T-cell (primary cell): ENCODE measurements at regions not wholly inside any gene's neighbourhood (a gene's known extent, or its start where the extent isn't known, plus 50 kb on each side); places are given as distances from the start of the nearest gene placed in this dataset.

Experiments
- ATAC-seq, 4 experiments: fragments of 200-7000 bp in 3 of 4; fragments of 150-1000 bp in 1 of 4; cut with Tn5 transposase; replicated peaks in 1 of 4; 1 replicate in 3 of 4; 2 replicates in 1 of 4; pipeline ENCODE4 v1.10.0; 2021; ENCODE audit warnings: moderate library complexity in 3 of 4, mild to moderate bottlenecking in 2 of 4, moderate number of reproducible peaks in 1 of 4
- CTCF ChIA-PET, 2 donors: fragments of 300-600 bp; sonication (Branson Sonifier 250); formaldehyde crosslinking; loops; one replicate each; lab custom pipeline; 2022; ENCODE audit warnings: antibody characterized with exemption in 2 of 2; lab: Charles Lee
- POLR2A ChIA-PET, 2 donors: fragments of 300-600 bp; sonication (Branson Sonifier 250); formaldehyde crosslinking; loops; one replicate each; lab custom pipeline; 2022; ENCODE audit warnings: antibody characterized with exemption in 2 of 2; lab: Charles Lee
- DNase-seq, 35 experiments: peaks; one replicate each; pipeline versions ENCODE4 v3.0.0 to v3.0.0-alpha.2; 2013 to 2023
- H3K27ac ChIP-seq: one replicate; pipeline ENCODE4 v1.5.1; 2013; ENCODE audit warnings: low read length
- H3K27me3 ChIP-seq, 2 experiments: replicated peaks in 1 of 2; 1 replicate in 1 of 2; 2 replicates in 1 of 2; pipeline versions ENCODE4 v1.6.1 to v1.7.0; 2013; ENCODE audit warnings: low read length in 1 of 2, mixed read lengths in 1 of 2; ENCODE audit not compliant: control insufficient read depth in 2 of 2, insufficient read depth in 2 of 2; ENCODE audit errors: extremely low read depth in 1 of 2
- H3K36me3 ChIP-seq, 2 donors: 1 replicate in 1 of 2; 2 replicates in 1 of 2; pipeline versions ENCODE4 v1.6.1 to v1.7.0; 2013; ENCODE audit warnings: low read length in 1 of 2; ENCODE audit not compliant: control insufficient read depth in 2 of 2, insufficient read depth in 1 of 2; ENCODE audit errors: extremely low read depth in 1 of 2
- H3K4me1 ChIP-seq, 2 experiments: 1 replicate in 1 of 2; 2 replicates in 1 of 2; pipeline versions ENCODE4 v1.6.1 to v1.7.0; 2013; ENCODE audit warnings: low read length in 2 of 2, mixed read lengths in 1 of 2; ENCODE audit not compliant: insufficient read depth in 2 of 2, control insufficient read depth in 1 of 2; ENCODE audit errors: extremely low read depth in 1 of 2
- H3K4me3 ChIP-seq, 2 donors: 1 replicate in 1 of 2; 2 replicates in 1 of 2; pipeline versions ENCODE4 v1.5.1 to v1.7.0; 2013; ENCODE audit warnings: mild to moderate bottlenecking in 2 of 2, low read length in 1 of 2, moderate library complexity in 1 of 2; ENCODE audit not compliant: control insufficient read depth in 1 of 2; ENCODE audit errors: extremely low read depth in 1 of 2
- H3K9me3 ChIP-seq: 2 replicates; pipeline ENCODE4 v1.7.0; 2013
- H3K27ac Mint-ChIP-seq, 2 donors: one replicate each; pipeline ENCODE4 v1.8.0; 2020 to 2021; ENCODE audit warnings: mild to moderate bottlenecking in 2 of 2, mixed read lengths in 2 of 2
- H3K27me3 Mint-ChIP-seq, 2 donors: one replicate each; pipeline ENCODE4 v1.8.0; 2021 to 2022; ENCODE audit warnings: mixed read lengths in 2 of 2
- H3K36me3 Mint-ChIP-seq: one replicate; pipeline ENCODE4 v1.8.0; 2021; ENCODE audit warnings: mixed read lengths
- H3K4me1 Mint-ChIP-seq, 3 donors: one replicate each; pipeline ENCODE4 v1.8.0; 2020 to 2022; ENCODE audit warnings: mixed read lengths in 3 of 3, mild to moderate bottlenecking in 1 of 3
- H3K4me3 Mint-ChIP-seq, 3 donors: one replicate each; pipeline ENCODE4 v1.8.0; 2020 to 2022; ENCODE audit warnings: mild to moderate bottlenecking in 3 of 3, mixed read lengths in 3 of 3, moderate library complexity in 3 of 3
- H3K9me3 Mint-ChIP-seq, 3 donors: one replicate each; pipeline ENCODE4 v1.8.0; 2020 to 2022; ENCODE audit warnings: mixed read lengths in 3 of 3
- WGBS: methylation state at CpG from one replicate; pipeline ENCODE4 v1.1.5; 2013; ENCODE audit warnings: missing lambda C conversion rate; ENCODE audit not compliant: insufficient coverage; 5-methylcytosine and 5-hydroxymethylcytosine counted together

DNA sequence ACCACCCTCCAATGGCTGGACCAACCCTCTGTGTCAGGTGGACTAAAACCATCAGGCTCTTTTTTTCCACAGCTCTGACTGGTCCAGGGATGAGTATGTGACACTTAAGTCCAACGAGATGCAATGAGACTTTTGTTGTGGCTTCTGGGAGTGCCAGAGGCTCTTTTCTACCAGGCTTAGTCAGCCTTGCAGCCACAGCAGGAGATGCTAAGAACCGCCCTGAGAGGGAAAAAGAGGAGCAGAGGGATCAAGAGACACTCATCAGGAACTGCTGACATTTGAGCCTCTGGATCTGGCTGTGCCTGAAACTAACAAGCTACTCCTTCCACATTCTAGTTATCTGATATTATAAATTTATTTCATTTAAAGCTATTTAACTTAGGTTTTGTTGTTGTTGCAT is 270.9 kb upstream of the SULF2 start:
- H3K27me3 Mint-ChIP-seq = peaks cover 11 to 25% of the 10 kb centered on the region in 2 donors
- no peaks in the 10 kb centered on the region for H3K9me3 Mint-ChIP-seq
- H3K4me1 ChIP-seq = no peaks in the 10 kb centered on the region
- ChIA-PET POLR2A (no interaction called here), CTCF (no interaction called here)
- ATAC-seq = no peak
- no CpG with 5 or more reads among the region's 2 CpGs for WGBS
- H3K27ac ChIP-seq = no peak overlapping the region
- no peak overlapping the region for H3K27ac Mint-ChIP-seq
- H3K4me1 Mint-ChIP-seq = no peaks in the 10 kb centered on the region
- H3K4me3 Mint-ChIP-seq = no peak overlapping the region
- no peaks in the 10 kb centered on the region for H3K36me3 ChIP-seq
- H3K27me3 ChIP-seq = peaks cover 0 to 12% of the 10 kb centered on the region in 2 experiments
- H3K9me3 ChIP-seq = no peaks in the 10 kb centered on the region
- no peaks in the 10 kb centered on the region for H3K36me3 Mint-ChIP-seq
- no peak overlapping the region for H3K4me3 ChIP-seq
- no peak for DNase-seq

- peaks cover 0 to 8% of the 10 kb centered on the region in 2 experiments for H3K27me3 ChIP-seq
- Mint-ChIP-seq H3K4me1 (no peaks in the 10 kb centered on the region), H3K9me3 (peaks cover 0 to 4% (median 2%) of the 10 kb centered on the region in 3 donors), H3K27me3 (peaks cover 11 to 21% of the 10 kb centered on the region in 2 donors), H3K27ac (no peak overlapping the region), H3K36me3 (no peaks in the 10 kb centered on the region), H3K4me3 (no peak overlapping the region)
- ChIA-PET CTCF (no interaction called here), POLR2A (interaction anchor here in 1 of 2 donors (0.6 kb wide), 1 partner anchor 296 kb away, joined by 3 read pairs; no protein-coding TSS in a partner anchor)
- peaks cover 4% of the 10 kb centered on the region for H3K9me3 ChIP-seq
- DNase-seq = no peak
- no peaks in the 10 kb centered on the region for H3K36me3 ChIP-seq
- no peaks in the 10 kb centered on the region for H3K4me1 ChIP-seq
- no peak overlapping the region for H3K4me3 ChIP-seq
- WGBS = 92% methylated on average over 3 of the region's 7 CpGs
- no peak for ATAC-seq
- H3K27ac ChIP-seq = no peak overlapping the region
These were observed 268.8 kb upstream of the SULF2 start for GRCh38 chr20:48054051-48054450.

DNA sequence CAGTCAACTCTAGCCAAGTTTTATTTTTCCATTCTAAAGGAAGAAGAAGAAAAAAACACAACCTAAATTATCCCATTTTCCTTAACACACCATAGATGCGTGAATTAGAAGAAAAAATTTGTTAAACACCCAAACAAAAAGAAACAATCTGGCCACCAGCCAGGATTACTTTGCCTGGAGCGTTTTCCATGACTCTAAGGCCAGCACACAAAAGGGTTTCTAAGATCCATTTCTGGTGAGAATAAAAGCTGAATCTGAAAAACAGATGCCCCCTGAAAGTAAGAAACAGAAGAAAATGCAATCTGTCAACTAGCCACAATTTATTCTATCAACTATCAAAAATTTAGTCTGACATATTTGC is 267.2 kb upstream of the SULF2 start:
- peaks cover 0 to 9% of the 10 kb centered on the region in 2 experiments for H3K27me3 ChIP-seq
- Mint-ChIP-seq H3K27ac (no peak overlapping the region), H3K4me3 (no peak overlapping the region), H3K27me3 (peaks cover 15 to 29% of the 10 kb centered on the region in 2 donors), H3K4me1 (no peaks in the 10 kb centered on the region), H3K36me3 (no peaks in the 10 kb centered on the region), H3K9me3 (peaks cover 0 to 4% (median 2%) of the 10 kb centered on the region in 3 donors)
- CTCF ChIA-PET = no interaction called here
- H3K27ac ChIP-seq = no peak overlapping the region
- H3K4me3 ChIP-seq = no peak overlapping the region
- POLR2A ChIA-PET = no interaction called here
- peaks cover 4% of the 10 kb centered on the region for H3K9me3 ChIP-seq
- no peaks in the 10 kb centered on the region for H3K36me3 ChIP-seq
- no CpG with 5 or more reads among the region's 2 CpGs for WGBS
- no peaks in the 10 kb centered on the region for H3K4me1 ChIP-seq
- ATAC-seq (no peak), DNase-seq (no peak)

DNA sequence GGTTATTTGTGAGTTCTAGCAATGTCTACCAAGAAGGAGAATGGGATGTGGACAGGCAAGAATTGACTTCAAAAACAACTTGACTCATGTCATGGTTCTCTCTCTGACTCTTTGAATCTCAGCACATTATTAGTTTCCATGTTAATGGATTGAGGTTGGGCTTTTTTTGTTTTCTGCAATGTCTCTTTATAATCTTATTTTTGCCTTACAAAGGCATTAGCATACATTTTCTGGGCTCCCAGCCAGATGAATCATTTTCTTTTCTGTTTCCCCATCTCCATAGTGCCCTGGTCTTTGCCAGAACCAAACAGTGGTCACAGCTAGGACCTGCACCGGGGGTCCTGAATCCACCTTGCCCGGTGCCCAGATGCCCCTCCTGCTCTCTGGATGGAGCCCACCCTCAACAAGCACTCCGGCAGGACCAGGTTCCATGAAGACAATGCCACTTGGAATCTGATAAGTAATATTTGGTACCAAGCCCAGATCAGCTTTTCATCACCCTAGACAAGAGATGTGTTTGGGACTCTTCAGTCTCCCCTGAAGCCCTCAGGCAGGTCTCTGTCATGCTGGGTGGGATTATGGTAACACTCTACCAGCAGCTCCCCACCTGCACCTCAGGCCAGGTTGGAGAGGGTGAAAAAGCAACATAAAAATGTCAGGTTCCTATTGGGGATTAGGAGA is 266.7 kb upstream of the SULF2 start:
- Histone ChIP-seq H3K4me1 (no peaks in the 10 kb centered on the region), H3K9me3 (peaks cover 4% of the 10 kb centered on the region), H3K4me3 (no peak overlapping the region), H3K27me3 (peaks cover 0 to 9% of the 10 kb centered on the region in 2 experiments), H3K36me3 (no peaks in the 10 kb centered on the region), H3K27ac (no peak overlapping the region)
- Mint-ChIP-seq H3K36me3 (no peaks in the 10 kb centered on the region), H3K27ac (no peak overlapping the region), H3K4me1 (no peaks in the 10 kb centered on the region), H3K4me3 (no peak overlapping the region), H3K9me3 (peaks cover 0 to 4% (median 2%) of the 10 kb centered on the region in 3 donors), H3K27me3 (peaks cover 15 to 29% of the 10 kb centered on the region in 2 donors)
- ChIA-PET POLR2A (no interaction called here), CTCF (no interaction called here)
- ATAC-seq (no peak), DNase-seq (no peak)
- 40% methylated on average over 3 of the region's 3 CpGs for WGBS

DNA sequence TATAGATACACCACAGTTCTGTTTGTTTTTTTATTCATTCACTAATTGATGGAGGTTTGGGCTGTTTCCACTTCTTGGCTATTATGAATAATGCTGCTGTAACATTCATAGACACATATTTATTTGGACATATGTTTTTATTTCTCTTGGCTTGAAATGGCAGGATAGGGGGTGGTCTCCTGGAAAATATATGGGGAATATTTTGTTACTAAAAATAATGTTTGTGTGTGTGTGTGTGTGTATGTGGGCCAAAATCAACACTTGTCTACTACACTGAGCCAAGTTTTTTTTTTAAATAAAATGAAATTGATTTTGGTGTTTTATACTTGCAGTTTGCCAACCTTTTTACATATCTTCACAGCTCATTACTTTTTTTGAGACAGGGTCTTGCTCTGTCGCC is 264.4 kb upstream of the SULF2 start:
- CTCF ChIA-PET = no interaction called here
- no peak overlapping the region for H3K4me3 Mint-ChIP-seq
- WGBS = 100% methylated on average over 1 of the region's 1 CpG

DNA sequence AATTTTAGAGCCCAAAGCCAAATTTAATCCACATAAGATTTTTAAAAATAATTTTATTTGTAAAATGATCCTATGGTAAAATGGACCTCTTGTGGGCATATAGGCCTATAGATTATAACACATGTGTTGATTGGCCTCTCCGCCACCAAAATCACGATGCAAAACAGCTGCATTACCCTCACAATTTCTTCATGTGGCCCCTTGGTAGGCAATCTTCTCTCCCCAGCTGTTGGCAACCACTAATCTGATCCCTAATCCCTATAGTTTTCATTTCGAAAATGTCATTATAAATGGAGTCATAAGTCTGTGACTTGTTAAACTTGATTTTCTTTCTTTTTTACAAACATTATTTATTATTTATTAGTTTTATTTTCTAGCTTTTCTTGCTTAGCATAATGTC is 263.9 kb upstream of the SULF2 start:
- no CpG with 5 or more reads among the region's 3 CpGs for WGBS
- Mint-ChIP-seq H3K27ac (no peak overlapping the region), H3K36me3 (no peaks in the 10 kb centered on the region), H3K4me3 (no peak overlapping the region), H3K4me1 (no peaks in the 10 kb centered on the region), H3K27me3 (peaks cover 20 to 29% of the 10 kb centered on the region in 2 donors), H3K9me3 (peaks cover 0 to 4% (median 2%) of the 10 kb centered on the region in 3 donors)
- no peaks in the 10 kb centered on the region for H3K36me3 ChIP-seq
- no peak overlapping the region for H3K4me3 ChIP-seq
- ChIA-PET CTCF (no interaction called here), POLR2A (no interaction called here)
- DNase-seq = no peak
- H3K27me3 ChIP-seq = peaks cover 0 to 12% of the 10 kb centered on the region in 2 experiments
- no peaks in the 10 kb centered on the region for H3K4me1 ChIP-seq
- H3K27ac ChIP-seq = no peak overlapping the region
- H3K9me3 ChIP-seq = peaks cover 4% of the 10 kb centered on the region
- ATAC-seq = no peak

More for the DNA sequence above, 264.4 kb upstream of the SULF2 start:
- H3K4me1 ChIP-seq = no peaks in the 10 kb centered on the region
- H3K27me3 ChIP-seq = peaks cover 0 to 9% of the 10 kb centered on the region in 2 experiments
- DNase-seq = no peak
- no peaks in the 10 kb centered on the region for H3K36me3 ChIP-seq
- peaks cover 20 to 33% of the 10 kb centered on the region in 2 donors for H3K27me3 Mint-ChIP-seq
- ATAC-seq = no peak
- no peaks in the 10 kb centered on the region for H3K4me1 Mint-ChIP-seq
- H3K27ac Mint-ChIP-seq = no peak overlapping the region
- no peaks in the 10 kb centered on the region for H3K36me3 Mint-ChIP-seq
- peaks cover 0 to 4% (median 2%) of the 10 kb centered on the region in 3 donors for H3K9me3 Mint-ChIP-seq
- H3K9me3 ChIP-seq = peaks cover 4% of the 10 kb centered on the region
- POLR2A ChIA-PET = no interaction called here
- H3K4me3 ChIP-seq = no peak overlapping the region
- no peak overlapping the region for H3K27ac ChIP-seq
